Glutamatergic neuron (in vitro differentiated cells): ENCODE measurements at regions not wholly inside any gene's neighbourhood (a gene's known extent, or its start where the extent isn't known, plus 50 kb on each side); places are given as distances from the start of the nearest gene placed in this dataset.

ENCODE experiments used
- DNase-seq: peaks from one replicate; pipeline ENCODE4 v3.0.0; 2022
- H3K27ac Mint-ChIP-seq: one replicate; pipeline ENCODE4 v1.8.0; 2020; ENCODE audit warnings: mild to moderate bottlenecking, mixed read lengths, inconsistent platforms; ENCODE audit not compliant: unreplicated experiment
- H3K27me3 Mint-ChIP-seq: one replicate; pipeline ENCODE4 v1.8.0; 2020; ENCODE audit warnings: mild to moderate bottlenecking, moderate library complexity, mixed read lengths, inconsistent platforms; ENCODE audit not compliant: unreplicated experiment
- H3K36me3 Mint-ChIP-seq: one replicate; pipeline ENCODE4 v1.8.0; 2020; ENCODE audit warnings: mild to moderate bottlenecking, mixed read lengths, inconsistent platforms; ENCODE audit not compliant: unreplicated experiment
- H3K4me1 Mint-ChIP-seq: one replicate; pipeline ENCODE4 v1.8.0; 2020; ENCODE audit warnings: mild to moderate bottlenecking, low read depth, mixed read lengths, inconsistent platforms; ENCODE audit not compliant: unreplicated experiment
- H3K4me3 Mint-ChIP-seq: one replicate; pipeline ENCODE4 v1.8.0; 2020; ENCODE audit warnings: mild to moderate bottlenecking, mixed read lengths, inconsistent platforms; ENCODE audit not compliant: unreplicated experiment
- H3K9me3 Mint-ChIP-seq: one replicate; pipeline ENCODE4 v1.8.0; 2020; ENCODE audit warnings: mild to moderate bottlenecking, moderate library complexity, mixed read lengths, inconsistent platforms; ENCODE audit not compliant: unreplicated experiment
- CTCF ChIP-seq: fragments of 200-600 bp; sonication (generic); IDR thresholded peaks from one replicate; pipeline ENCODE4 v1.5.0; 2021; ENCODE audit not compliant: partially characterized antibody, unreplicated experiment

GRCh38 chr7:45979275-45980180 is 58.5 kb upstream of the IGFBP3 start:
- H3K27ac Mint-ChIP-seq = no peak overlapping the region
- no peak for TF ChIP-seq CTCF
- peaks cover 6% of the 10 kb centered on the region for H3K36me3 Mint-ChIP-seq
- H3K9me3 Mint-ChIP-seq = peaks cover 8% of the 10 kb centered on the region
- DNase-seq = no peak
- H3K4me1 Mint-ChIP-seq = peaks cover 8% of the 10 kb centered on the region
- peaks cover 12% of the 10 kb centered on the region for H3K27me3 Mint-ChIP-seq
- H3K4me3 Mint-ChIP-seq = no peak overlapping the region

- Mint-ChIP-seq H3K36me3 (peaks cover 6% of the 10 kb centered on the region), H3K4me3 (no peak overlapping the region), H3K27me3 (peaks cover 12% of the 10 kb centered on the region), H3K27ac (no peak overlapping the region), H3K4me1 (peaks cover 8% of the 10 kb centered on the region), H3K9me3 (peaks cover 9% of the 10 kb centered on the region)
- no peak for TF ChIP-seq CTCF
- DNase-seq = no peak
Measured at GRCh38 chr7:45978731-45979211, 57.7 kb upstream of the IGFBP3 start.

- DNase-seq = no peak
Measured at GRCh38 chr7:45978010-45978681, 57.1 kb upstream of the IGFBP3 start.

GRCh38 chr7:45977256-45977780 is 56.2 kb upstream of the IGFBP3 start:
- peaks cover 4% of the 10 kb centered on the region for H3K36me3 Mint-ChIP-seq

More at GRCh38 chr7:45978010-45978681, 57.1 kb upstream of the IGFBP3 start:
- H3K4me3 Mint-ChIP-seq = no peak overlapping the region
- H3K27ac Mint-ChIP-seq = no peak overlapping the region
- H3K4me1 Mint-ChIP-seq = peaks cover 8% of the 10 kb centered on the region
- H3K9me3 Mint-ChIP-seq = peaks cover 9% of the 10 kb centered on the region
- H3K36me3 Mint-ChIP-seq = peaks cover 6% of the 10 kb centered on the region
- peaks cover 12% of the 10 kb centered on the region for H3K27me3 Mint-ChIP-seq
- no peak for TF ChIP-seq CTCF

More at GRCh38 chr7:45977256-45977780, 56.2 kb upstream of the IGFBP3 start:
- peaks cover 9% of the 10 kb centered on the region for H3K9me3 Mint-ChIP-seq
- H3K4me3 Mint-ChIP-seq = no peak overlapping the region
- no peak for TF ChIP-seq CTCF
- DNase-seq = no peak
- peaks cover 8% of the 10 kb centered on the region for H3K4me1 Mint-ChIP-seq
- peaks cover 13% of the 10 kb centered on the region for H3K27me3 Mint-ChIP-seq
- H3K27ac Mint-ChIP-seq = no peak overlapping the region
